ENCODE measurements at regions not wholly inside any gene's neighbourhood (a gene's known extent, or its start where the extent isn't known, plus 50 kb on each side); places are given as distances from the start of the nearest gene placed in this dataset.
"Not testable (repeated sequence)": the region's sequence is repeated elsewhere in the genome, so short reads cannot be mapped to it uniquely, and the experiment has no call there.

GRCh38 chr14:44783901-44784300, 177.8 kb downstream of the KLHL28 start:
- DNase-seq, result no peak

GRCh38 chr14:44782775-44783238, 178.9 kb downstream of the KLHL28 start:
- DNase-seq, result no peak

DNA sequence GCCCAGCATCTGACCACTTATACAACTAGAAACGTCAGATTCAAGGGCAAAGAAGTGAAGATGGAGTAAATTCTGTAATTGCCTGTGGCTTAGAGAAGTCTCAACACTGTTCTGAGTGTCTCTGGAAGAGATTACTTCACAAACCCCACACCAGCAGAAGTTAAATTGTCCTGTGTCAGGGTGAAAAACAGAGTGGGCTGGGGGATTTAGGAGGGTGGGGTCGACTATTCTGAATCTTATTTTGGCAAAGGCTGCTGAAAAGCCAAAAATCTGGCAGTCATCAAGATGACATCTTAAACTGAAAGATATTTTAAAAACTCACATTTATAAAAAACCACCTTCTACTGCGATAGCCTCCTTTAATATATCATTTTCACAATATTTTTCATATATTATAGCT, 180.8 kb downstream of the KLHL28 start:
- DNase-seq, result no peak

DNA sequence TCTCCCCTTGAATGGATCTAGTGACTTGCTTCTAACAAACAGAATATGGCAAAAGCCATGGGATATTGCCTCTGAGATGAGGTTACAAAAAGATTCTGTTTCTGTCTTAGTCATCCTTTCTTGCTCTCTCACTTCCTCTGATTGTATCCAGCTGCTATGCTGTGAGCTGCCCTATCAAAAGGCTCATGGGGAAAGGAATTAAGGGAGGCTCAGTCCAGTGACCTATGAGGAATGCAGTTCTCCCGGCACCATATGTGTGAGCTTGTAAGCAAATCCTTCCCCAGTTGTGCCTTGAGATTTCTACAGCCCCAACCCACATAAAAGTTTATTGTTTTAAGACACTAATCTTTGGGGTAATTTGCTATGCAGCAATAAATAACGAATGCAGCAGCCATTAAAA, 183.1 kb downstream of the KLHL28 start:
- DNase-seq, result no peak

DNA sequence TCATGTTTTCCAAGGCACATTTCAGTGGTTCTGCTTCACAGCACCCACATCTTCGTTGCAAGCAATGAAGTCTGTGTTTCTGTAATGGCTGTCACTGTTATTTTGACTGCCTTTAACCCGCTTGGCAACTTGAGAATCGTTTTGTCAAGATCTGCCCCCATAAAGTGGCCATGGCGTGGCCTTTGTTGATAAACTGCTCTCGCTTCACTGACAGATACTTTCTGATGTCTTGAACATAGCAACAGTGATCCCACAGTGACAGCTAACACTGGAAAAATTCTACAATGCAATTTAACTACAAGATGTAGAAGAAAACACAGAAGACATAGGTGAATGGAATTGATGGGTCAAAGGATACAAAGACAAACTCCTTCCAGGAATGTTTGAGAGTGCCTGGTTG, 184.2 kb downstream of the KLHL28 start:
- no peak for DNase-seq

DNA sequence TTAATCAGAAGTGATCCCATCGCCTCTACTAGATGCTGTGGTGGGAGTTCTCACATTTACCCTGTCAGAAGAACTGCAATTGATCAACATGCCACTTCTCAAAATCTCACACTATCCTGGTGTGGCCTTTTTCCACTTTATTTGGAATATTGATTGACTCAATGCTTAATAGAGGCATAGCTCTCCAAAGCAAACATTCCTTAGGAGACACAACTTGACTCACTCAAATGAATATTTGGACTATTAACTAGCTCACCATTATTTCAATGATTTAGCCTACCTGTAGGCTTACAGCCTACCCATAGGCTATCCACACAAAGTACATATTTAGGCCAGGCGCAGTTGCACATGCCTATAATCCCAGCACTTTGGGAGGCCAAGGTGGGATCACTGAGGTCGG, 186.5 kb downstream of the KLHL28 start:
- no peak for DNase-seq

DNA sequence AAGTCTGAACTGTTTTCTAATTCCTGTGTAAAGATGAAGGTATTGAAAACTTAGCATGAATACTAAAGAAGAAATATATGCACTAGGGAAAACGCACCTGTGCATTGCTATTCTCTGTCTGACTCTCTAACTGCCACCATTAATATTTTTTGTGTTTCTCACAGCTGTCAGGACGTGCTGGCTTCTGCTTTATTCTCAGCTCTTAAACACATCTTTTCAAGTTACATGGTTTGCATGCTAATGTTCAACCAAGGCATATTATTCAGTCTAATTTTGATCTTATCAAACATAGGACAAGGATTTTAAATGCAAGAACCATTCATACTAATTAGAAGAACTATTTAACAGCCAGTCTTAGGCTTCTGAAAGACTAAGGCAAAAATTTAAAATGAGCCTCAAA, 187.4 kb downstream of the KLHL28 start:
- DNase-seq, result no peak

- DNase-seq, result no peak
Measured at GRCh38 chr14:44771496-44771895, 190.3 kb downstream of the KLHL28 start.

GRCh38 chr14:44770201-44770600, 191.5 kb downstream of the KLHL28 start:
- no peak for DNase-seq

DNA sequence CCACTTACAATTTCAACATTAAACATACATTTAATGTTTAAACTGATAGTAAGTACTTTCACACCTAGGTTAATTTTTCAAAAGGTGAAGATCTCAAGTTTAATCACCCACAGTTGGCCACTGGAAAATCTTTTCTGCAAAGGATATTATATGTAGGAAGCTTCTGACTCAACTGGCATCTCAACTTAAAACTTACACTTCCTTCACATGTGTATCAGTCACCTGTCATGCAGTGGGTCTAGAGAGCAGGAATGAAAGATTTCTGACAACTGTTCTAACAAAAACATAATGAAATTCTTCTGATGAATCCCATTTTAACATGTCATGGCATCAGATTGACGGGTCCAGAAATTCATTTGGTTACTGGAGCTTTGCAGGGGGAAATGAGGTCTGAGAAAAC, 192.8 kb downstream of the KLHL28 start:
- DNase-seq, result no peak

- no peak for DNase-seq
Measured at GRCh38 chr14:44767646-44768173, 194.0 kb downstream of the KLHL28 start.

DNA sequence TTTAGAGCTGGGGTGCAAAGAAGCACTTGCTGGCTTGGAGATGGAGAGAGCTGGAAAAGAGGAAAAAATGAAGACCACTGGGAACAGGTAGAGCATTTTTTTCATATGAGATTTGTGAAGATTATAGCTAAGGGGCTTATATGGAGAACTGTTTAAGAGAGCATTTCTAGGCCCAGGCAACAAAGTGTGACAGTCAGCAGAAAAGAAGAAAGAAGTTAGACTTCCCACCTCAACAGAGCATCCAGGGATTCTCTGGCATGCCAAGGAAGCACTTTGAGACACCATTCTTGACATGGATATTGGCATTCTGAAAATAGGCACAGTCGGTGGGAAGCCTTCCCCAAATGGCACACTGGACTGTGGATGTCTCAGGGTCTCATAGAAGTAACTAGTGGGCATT, 195.5 kb downstream of the KLHL28 start:
- DNase-seq, result no peak

GRCh38 chr14:44763356-44763755, 198.4 kb downstream of the KLHL28 start:
- no peak for DNase-seq

- DNase-seq, result no peak
Measured at GRCh38 chr14:44759277-44759676, 202.5 kb downstream of the KLHL28 start.

DNA sequence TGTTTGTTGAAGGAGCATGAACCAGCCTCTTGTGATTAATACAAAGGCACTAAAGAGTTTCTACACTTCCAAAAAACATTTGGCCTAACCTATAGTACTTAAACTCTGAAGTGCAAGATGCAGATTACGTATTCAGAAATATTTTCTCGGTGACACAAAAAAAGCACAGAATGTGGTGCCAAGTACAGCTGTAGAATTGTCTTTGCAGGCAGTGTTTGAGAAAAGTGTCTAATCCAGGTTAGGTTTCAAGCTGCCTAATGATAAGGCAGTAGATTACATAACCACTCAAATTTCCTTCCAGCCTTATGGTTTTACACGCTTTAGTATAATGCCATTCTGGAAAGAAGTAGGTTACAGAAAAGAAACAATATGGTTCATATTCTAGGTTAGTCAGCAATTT, 205.2 kb downstream of the KLHL28 start:
- DNase-seq, result no peak

- DNase-seq, result no peak
Measured at GRCh38 chr14:44745371-44745770, 216.4 kb downstream of the KLHL28 start.

GRCh38 chr14:44742202-44742601, 219.5 kb downstream of the KLHL28 start:
- no peak for DNase-seq

DNA sequence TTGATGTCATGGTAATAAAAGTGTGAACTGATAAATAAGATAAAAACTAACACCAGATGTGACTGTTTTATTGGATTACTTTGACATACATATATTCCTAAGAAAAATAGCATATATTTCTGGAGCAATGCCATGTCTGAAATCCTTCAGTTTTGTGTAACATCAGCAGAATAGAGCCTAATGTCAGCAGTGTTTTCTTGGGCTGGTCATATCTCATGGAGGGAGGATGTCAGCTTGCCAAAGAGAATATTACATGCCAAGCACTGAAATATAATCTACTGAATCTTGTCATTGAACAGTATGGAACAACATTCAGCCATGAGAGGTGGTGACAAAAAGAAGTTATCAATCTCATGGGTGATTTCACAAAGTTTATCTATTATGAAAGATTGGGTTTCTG, 220.3 kb downstream of the KLHL28 start:
- DNase-seq, result no peak

DNA sequence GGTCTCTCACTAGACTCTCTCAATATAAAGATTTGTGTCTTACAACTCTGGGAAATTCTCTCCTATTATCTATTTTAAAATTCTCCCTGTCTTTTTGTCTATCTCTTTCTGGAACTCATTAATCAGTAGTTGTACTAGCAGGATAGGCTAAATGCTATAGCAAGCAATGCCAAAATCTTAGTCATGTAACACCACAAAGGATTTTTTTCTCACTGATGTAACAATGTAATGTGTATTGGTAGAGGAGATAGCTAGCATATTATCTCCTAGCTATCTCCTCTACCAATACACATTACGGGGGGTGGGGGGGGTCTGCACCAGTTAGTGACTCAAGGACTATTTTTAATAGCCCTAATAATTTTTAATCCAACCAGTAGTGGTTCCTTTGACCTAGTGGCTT, 225.4 kb downstream of the KLHL28 start:
- DNase-seq, result no peak

GRCh38 chr14:44732144-44732543, 225.1 kb upstream of the FSCB start:
- DNase-seq, result no peak

GRCh38 chr14:44730860-44731259, 223.8 kb upstream of the FSCB start:
- no peak for DNase-seq

- DNase-seq, result not testable (repeated sequence)
Measured at GRCh38 chr14:44721395-44721794, 214.3 kb upstream of the FSCB start.

GRCh38 chr14:44720707-44721106, 213.6 kb upstream of the FSCB start:
- DNase-seq, result no peak

DNA sequence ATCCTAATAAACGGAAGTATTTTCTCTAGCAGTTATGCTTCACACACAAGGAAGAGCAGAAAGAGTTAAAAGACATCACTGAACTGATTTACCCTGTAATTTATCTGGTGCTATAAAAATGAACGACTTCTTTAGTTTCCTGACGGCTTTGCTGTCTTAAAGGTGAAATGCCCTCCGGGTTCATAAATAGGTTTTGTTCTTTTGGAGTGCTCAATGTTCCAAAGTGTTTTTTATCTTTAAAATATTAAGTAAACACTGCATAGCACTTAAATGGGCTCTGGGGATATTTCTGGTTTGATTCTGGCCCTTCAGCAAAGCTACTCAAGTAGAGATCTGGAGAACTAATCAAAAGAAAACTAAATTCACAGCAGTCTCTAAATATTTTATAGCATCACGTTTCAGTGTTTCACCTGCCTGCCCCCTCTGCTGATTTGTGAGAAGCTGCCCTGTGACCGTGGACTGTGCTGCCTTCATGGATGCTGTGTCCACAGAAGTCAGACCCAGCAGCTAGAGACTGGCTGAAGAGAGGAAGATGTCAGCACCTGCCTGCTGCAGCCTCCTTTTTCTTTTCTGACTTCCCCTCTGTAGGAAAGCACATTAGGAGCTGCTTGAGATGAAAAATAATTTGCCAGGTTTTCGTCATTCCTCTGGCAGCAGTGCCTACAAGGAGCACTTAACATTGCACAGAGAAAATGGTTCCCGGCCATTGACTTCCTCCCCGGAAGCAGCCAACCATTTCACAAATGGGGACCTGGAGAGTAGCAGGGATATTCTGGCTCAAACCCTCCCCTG, 205.1 kb upstream of the FSCB start:
- DNase-seq, result no peak

All from CD4-positive, alpha-beta T cell treated with Interleukin-17A for 4 hours (primary cell).